HCT116 (cell line): ENCODE measurements at regions not wholly inside any gene's neighbourhood (a gene's known extent, or its start where the extent isn't known, plus 50 kb on each side); places are given as distances from the start of the nearest gene placed in this dataset.

Experiments used
- ATAC-seq: fragments of 200-7000 bp; cut with Tn5 transposase; 2 replicates; pipeline ENCODE4 v1.9.1; 2020; ENCODE audit warnings: mild to moderate bottlenecking, moderate library complexity
- BruUV-seq: library from RNA; stranded (reverse); fragments of 400-500 nt; replicated peaks from 2 replicates; lab custom pipeline; 2021; lab: Mats Ljungman, UMichigan
- CTCF ChIA-PET: fragments of 300-600 bp; sonication (Branson Sonifier 250); formaldehyde crosslinking; loops from one replicate; lab custom pipeline; 2021; ENCODE audit warnings: antibody characterized with exemption; lab: Charles Lee
- POLR2A ChIA-PET: fragments of 300-600, 350-600 bp; sonication (Branson Sonifier 250); formaldehyde crosslinking; loops from one replicate; lab custom pipeline; 2021; ENCODE audit warnings: antibody characterized with exemption; lab: Charles Lee
- RAD21 ChIA-PET, 2 experiments: fragments of 300-600 bp; sonication (Branson Sonifier 250); formaldehyde crosslinking; loops; one replicate each; lab custom pipeline; 2023; ENCODE audit warnings: low total read pairs in 2 of 2; ENCODE audit not compliant: uncharacterized antibody in 2 of 2, unreplicated experiment in 2 of 2, low non-redundant PET in 1 of 2; lab: Charles Lee
- DNase-seq: peaks from one replicate; pipeline ENCODE4 v3.0.0-alpha.2; 2010; ENCODE audit warnings: low read depth, low spot score
- H2AFZ ChIP-seq: fragments of 200-600 bp; shearing (Covaris generic), sonication (generic); 2 replicates; pipeline ENCODE4 v1.6.1; 2017; ENCODE audit warnings: low read depth, mixed run types, mixed read lengths, antibody characterized with exemption, low read length; ENCODE audit not compliant: poor library complexity, severe bottlenecking
- H3K27ac ChIP-seq: 2 replicates; pipeline ENCODE4 v1.5.1; 2012; ENCODE audit warnings: low read depth, low read length
- H3K27me3 ChIP-seq: fragments of 200-600 bp; sonication (generic); 2 replicates; pipeline ENCODE4 v1.6.1; 2016; ENCODE audit warnings: mixed run types, low read length, mixed read lengths; ENCODE audit not compliant: insufficient read depth
- H3K36me3 ChIP-seq, 2 experiments: fragments of 200-500 bp in 1 of 2; fragments of 200-600 bp in 1 of 2; sonication (Bioruptor generic) in 1 of 2; sonication (generic) in 1 of 2; 2 replicates each; pipeline versions ENCODE4 v1.5.1 to v1.6.1; 2014 to 2016; ENCODE audit warnings: low read length in 2 of 2, inconsistent platforms in 1 of 2, mixed read lengths in 1 of 2, mixed run types in 1 of 2; ENCODE audit not compliant: insufficient read depth in 2 of 2, control insufficient read depth in 1 of 2
- H3K4me1 ChIP-seq, 2 experiments: fragments of 200-600 bp in 1 of 2; sonication (generic) in 1 of 2; 2 replicates each; pipeline versions ENCODE4 v1.5.1 to v1.6.1; 2012 to 2017; ENCODE audit warnings: low read length in 2 of 2, inconsistent platforms in 1 of 2, mild to moderate bottlenecking in 1 of 2, mixed read lengths in 1 of 2, mixed run types in 1 of 2, moderate library complexity in 1 of 2; ENCODE audit not compliant: insufficient read depth in 2 of 2, control insufficient read depth in 1 of 2
- H3K4me2 ChIP-seq: fragments of 200-600 bp; sonication (generic); 2 replicates; pipeline ENCODE4 v1.6.1; 2017; ENCODE audit warnings: mixed run types, low read length, mixed read lengths
- H3K4me3 ChIP-seq, 2 experiments: fragments of 200-600 bp in 1 of 2; sonication (generic) in 1 of 2; replicated peaks in 1 of 2; 2 replicates each; pipeline ENCODE4 v1.5.1; 2011 to 2016; ENCODE audit warnings: low read length in 2 of 2, control low read depth in 1 of 2, low read depth in 1 of 2, mild to moderate bottlenecking in 1 of 2, mixed read lengths in 1 of 2, mixed run types in 1 of 2
- H3K79me2 ChIP-seq: fragments of 200-600 bp; sonication (generic); 2 replicates; pipeline ENCODE4 v1.6.1; 2017; ENCODE audit warnings: mild to moderate bottlenecking, mixed run types, low read length, moderate library complexity, mixed read lengths; ENCODE audit not compliant: insufficient read depth
- H3K9ac ChIP-seq: fragments of 200-600 bp; sonication (generic); 2 replicates; pipeline ENCODE4 v1.6.1; 2016; ENCODE audit warnings: low read length, mixed read lengths
- H3K9me2 ChIP-seq: fragments of 200-600 bp; sonication (generic), shearing (Covaris generic); 2 replicates; pipeline ENCODE4 v1.6.1; 2017; ENCODE audit warnings: mixed run types, mild to moderate bottlenecking, moderate library complexity; ENCODE audit not compliant: insufficient read depth
- H3K9me3 ChIP-seq, 2 experiments: fragments of 200-500 bp in 1 of 2; fragments of 200-600 bp in 1 of 2; sonication (Bioruptor generic) in 1 of 2; sonication (generic) in 1 of 2; 2 replicates each; pipeline ENCODE4 v1.6.1; 2014 to 2017; ENCODE audit warnings: low read length in 2 of 2, mixed read lengths in 2 of 2, inconsistent platforms in 1 of 2, low read depth in 1 of 2, mild to moderate bottlenecking in 1 of 2, mixed run types in 1 of 2, moderate library complexity in 1 of 2; ENCODE audit not compliant: control insufficient read depth in 1 of 2, insufficient read depth in 1 of 2
- H4K20me1 ChIP-seq: fragments of 200-600 bp; sonication (generic), shearing (Covaris generic); 2 replicates; pipeline ENCODE4 v1.6.1; 2017; ENCODE audit warnings: mixed run types, mild to moderate bottlenecking, moderate library complexity; ENCODE audit not compliant: insufficient read depth
- ATF3 ChIP-seq: IDR thresholded peaks from 2 replicates; pipeline ENCODE4 v1.6.1; 2012
- CBX3 ChIP-seq: IDR thresholded peaks from 2 replicates; pipeline ENCODE4 v1.6.1; 2012; ENCODE audit warnings: low read depth
- ELF1 ChIP-seq: IDR thresholded peaks from 2 replicates; pipeline ENCODE4 v1.6.1; 2012; ENCODE audit warnings: low read depth, borderline replicate concordance
- EZH2 ChIP-seq: fragments of 200-600 bp; sonication (generic); IDR thresholded peaks from 2 replicates; pipeline ENCODE4 v1.6.1; 2017; ENCODE audit warnings: antibody characterized with exemption, mixed run types
- EZH2phosphoT487 ChIP-seq: fragments of 200-600 bp; IDR thresholded peaks from 2 replicates; pipeline ENCODE4 v1.6.1; 2018; ENCODE audit warnings: antibody characterized with exemption, borderline replicate concordance
- FOSL1 ChIP-seq: IDR thresholded peaks from 2 replicates; pipeline ENCODE4 v1.6.1; 2012; ENCODE audit warnings: low read depth
- POLR2A ChIP-seq: IDR thresholded peaks from 2 replicates; pipeline ENCODE4 v1.7.0; 2011; ENCODE audit warnings: borderline replicate concordance; ENCODE audit not compliant: insufficient read depth, insufficient read length; ENCODE audit errors: extremely low read depth
- POLR2AphosphoS5 ChIP-seq: IDR thresholded peaks from 2 replicates; pipeline ENCODE4 v1.6.1; 2011; ENCODE audit warnings: mild to moderate bottlenecking, low read depth, low read length, moderate library complexity
- RAD21 ChIP-seq: IDR thresholded peaks from 2 replicates; pipeline ENCODE4 v1.6.1; 2012; ENCODE audit warnings: low read depth, mild to moderate bottlenecking
- REST ChIP-seq: IDR thresholded peaks from 2 replicates; pipeline ENCODE4 v1.6.1; 2012; ENCODE audit warnings: low read depth
- SIN3A ChIP-seq: IDR thresholded peaks from 2 replicates; pipeline ENCODE4 v1.6.1; 2012; ENCODE audit warnings: low read depth
- SP1 ChIP-seq: IDR thresholded peaks from 2 replicates; pipeline ENCODE4 v1.6.1; 2012; ENCODE audit warnings: low read depth
- TCF7L2 ChIP-seq: IDR thresholded peaks from 2 replicates; pipeline ENCODE4 v1.7.0; 2011; ENCODE audit warnings: borderline replicate concordance, inconsistent platforms; ENCODE audit not compliant: insufficient read depth, insufficient read length; ENCODE audit errors: extremely low read depth
- ZBTB33 ChIP-seq: IDR thresholded peaks from 2 replicates; pipeline ENCODE4 v1.6.1; 2011; ENCODE audit warnings: mild to moderate bottlenecking, low read length, moderate library complexity; ENCODE audit not compliant: insufficient replicate concordance; ENCODE audit errors: extremely low read depth
- ZFX ChIP-seq: fragments of 450-650 bp; IDR thresholded peaks from 2 replicates; pipeline ENCODE4 v1.6.1; 2017
- ZNF274 ChIP-seq: fragments of 200-500 bp; sonication (Bioruptor generic); IDR thresholded peaks from 2 replicates; pipeline ENCODE4 v1.6.1; 2014; ENCODE audit warnings: mild to moderate bottlenecking, low read depth, low read length, inconsistent platforms
- intact Hi-C: fragments of 100-400 bp; cut with micrococcal nuclease; formaldehyde crosslinking; loops from 2 replicates; pipeline ENCODE4 v1.10.0; 2022

- Histone ChIP-seq H3K4me2 (no peak overlapping the region), H3K4me3 (no peak overlapping the region), H4K20me1 (no peaks in the 10 kb centered on the region), H3K4me1 (no peaks in the 10 kb centered on the region), H3K27me3 (peaks cover 3% of the 10 kb centered on the region; the same call in 1 of the 2 replicates), H3K79me2 (no peaks in the 10 kb centered on the region), H3K9me3 (no peaks in the 10 kb centered on the region), H3K9me2 (no peaks in the 10 kb centered on the region), H3K36me3 (no peaks in the 10 kb centered on the region), H3K9ac (no peak overlapping the region), H3K27ac (no peak overlapping the region), H2AFZ (no peak overlapping the region)
- POLR2A ChIA-PET, result no interaction called here
- CTCF ChIA-PET, result no interaction called here
- ATAC-seq (no peak), DNase-seq (no peak)
- RAD21 ChIA-PET, result no interaction called here
- intact Hi-C loops, result no loop called here
- BruUV-seq, result no TSS peak
- TF ChIP-seq POLR2AphosphoS5 (no peak), POLR2A (no peak), EZH2 (no peak), ZNF274 (no peak)
These were observed 317.1 kb upstream of the KAZN start for GRCh38 chr1:14281412-14281811.

DNA sequence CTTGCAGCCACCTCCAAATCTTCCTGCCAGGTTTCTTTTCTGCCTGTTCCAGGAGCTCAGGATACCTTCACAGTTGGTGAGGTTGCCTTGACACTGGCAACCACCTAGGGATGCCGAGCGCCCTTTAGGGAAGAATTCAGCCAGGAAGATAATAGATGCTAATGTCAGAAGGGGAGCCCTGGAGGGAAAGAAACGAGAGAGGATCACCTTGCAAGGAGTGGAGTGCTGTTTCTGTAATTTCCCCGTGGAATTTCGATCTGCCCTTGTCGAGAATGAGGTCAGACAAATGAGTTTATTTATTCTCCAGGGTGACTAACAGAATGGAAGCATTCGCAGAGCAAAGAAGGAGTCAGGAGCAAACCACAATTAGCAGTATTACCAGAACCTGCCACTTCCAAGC is 315.8 kb upstream of the KAZN start:
- peaks cover 3% of the 10 kb centered on the region; the same call in 1 of the 2 replicates for H3K27me3 ChIP-seq
- H3K79me2 ChIP-seq, result no peaks in the 10 kb centered on the region
- H3K9me3 ChIP-seq, result no peaks in the 10 kb centered on the region
- no peak overlapping the region for H2AFZ ChIP-seq
- no peak overlapping the region for H3K27ac ChIP-seq
- ATAC-seq (no peak), DNase-seq (no peak)
- CTCF ChIA-PET, result no interaction called here
- POLR2A ChIA-PET, result no interaction called here
- no peaks in the 10 kb centered on the region for H3K4me1 ChIP-seq
- H3K36me3 ChIP-seq, result no peaks in the 10 kb centered on the region
- RAD21 ChIA-PET, result no interaction called here
- H3K9ac ChIP-seq, result no peak overlapping the region
- intact Hi-C loops, result no loop called here
- H3K9me2 ChIP-seq, result no peaks in the 10 kb centered on the region
- no peak overlapping the region for H3K4me2 ChIP-seq
- no peak for TF ChIP-seq EZH2phosphoT487
- TF ChIP-seq ZBTB33, result no peak
- TF ChIP-seq POLR2AphosphoS5, result no peak
- no peak for TF ChIP-seq SIN3A
- TF ChIP-seq CBX3, result no peak
- TF ChIP-seq ATF3, result no peak
- TF ChIP-seq RAD21, result no peak
- no peak for TF ChIP-seq FOSL1
- no peak for TF ChIP-seq ELF1
- no peak for TF ChIP-seq EZH2
- no peak for TF ChIP-seq REST
- TF ChIP-seq TCF7L2, result no peak
- no peak for TF ChIP-seq SP1
- no peak for TF ChIP-seq ZNF274
- TF ChIP-seq ZFX, result no peak
- no peak overlapping the region for H3K4me3 ChIP-seq
- H4K20me1 ChIP-seq, result no peaks in the 10 kb centered on the region
- BruUV-seq, result no TSS peak
